Amygdala (tissue), 56 donors: ENCODE measurements at regions not wholly inside any gene's neighbourhood (a gene's known extent, or its start where the extent isn't known, plus 50 kb on each side); places are given as distances from the start of the nearest gene placed in this dataset.
"Not testable (repeated sequence)": the region's sequence is repeated elsewhere in the genome, so short reads cannot be mapped to it uniquely, and the experiment has no call there.

Source experiments
- DNase-seq, 56 donors: peaks; one replicate each; lab custom pipeline; 2025; lab: John Stamatoyannopoulos, UW

DNA sequence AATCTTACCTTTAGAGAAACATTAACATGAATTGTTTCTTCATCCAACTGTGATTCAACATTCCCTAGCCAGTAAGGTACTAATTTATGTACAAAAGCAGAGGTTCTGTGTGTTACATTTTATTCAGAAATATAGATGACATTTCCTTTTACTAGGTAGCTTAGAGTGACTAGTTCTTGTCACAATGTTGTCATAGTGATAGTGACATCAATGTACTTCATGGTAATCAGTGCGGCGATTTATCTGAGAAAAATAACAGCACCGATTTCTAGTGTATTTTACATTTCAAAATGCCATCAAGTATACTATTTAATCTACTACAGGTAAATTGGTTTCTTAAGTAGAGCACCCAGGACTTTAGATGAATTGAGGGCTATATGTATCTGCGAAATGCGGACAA, 72.1 kb upstream of the DGKB start:
- no peak for DNase-seq

DNA sequence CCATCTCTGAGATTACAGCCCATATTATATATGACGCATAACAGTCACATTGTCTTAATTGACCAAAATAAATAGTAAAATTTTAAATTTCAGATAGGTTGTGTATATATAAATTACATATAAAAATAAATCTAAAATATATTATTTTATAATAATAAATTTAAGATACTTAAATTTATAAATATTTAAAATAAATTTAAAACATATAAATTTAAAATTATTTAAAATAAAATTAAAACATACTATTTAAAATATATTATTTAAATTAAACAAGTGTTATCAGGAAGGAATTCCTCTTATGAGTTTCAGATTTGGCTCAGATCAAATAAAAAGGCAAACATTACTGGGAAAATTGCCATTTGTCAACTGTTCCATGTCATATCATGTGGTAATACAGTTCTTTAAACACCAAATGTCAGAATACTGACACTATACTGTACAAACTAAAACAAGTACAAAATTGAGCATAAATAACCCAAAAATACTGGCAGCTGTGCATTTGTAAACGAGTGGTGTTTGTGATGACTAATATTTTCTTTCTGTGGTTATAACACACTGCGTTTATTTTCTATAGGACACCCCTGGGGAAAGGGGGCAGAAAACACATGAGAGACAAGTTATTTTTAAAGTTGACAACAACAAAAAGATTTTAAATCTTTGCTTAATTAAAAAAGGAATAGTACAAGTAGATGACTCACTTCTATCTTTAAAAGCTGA, 71.3 kb upstream of the DGKB start:
- DNase-seq, result no peak

DNA sequence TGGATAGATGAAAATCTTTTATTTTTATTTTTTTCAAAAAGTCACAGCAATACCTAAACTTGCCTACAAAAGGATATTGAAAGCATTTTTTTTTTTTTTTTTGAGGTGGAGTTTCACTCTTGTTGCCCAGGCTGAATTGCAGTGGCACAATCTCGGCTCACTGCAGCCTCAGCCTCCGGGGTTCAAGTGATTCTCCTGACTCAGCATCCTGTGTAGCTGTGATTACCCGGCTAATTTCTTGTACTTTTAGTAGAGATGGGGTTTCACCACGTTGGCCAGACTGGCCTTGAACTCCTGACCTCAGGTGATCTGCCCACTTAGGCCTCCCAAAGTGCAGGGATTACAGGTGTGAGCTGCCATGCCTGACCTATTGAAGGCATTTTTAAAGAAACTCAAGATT, 69.1 kb upstream of the DGKB start:
- not testable (repeated sequence) for DNase-seq

DNA sequence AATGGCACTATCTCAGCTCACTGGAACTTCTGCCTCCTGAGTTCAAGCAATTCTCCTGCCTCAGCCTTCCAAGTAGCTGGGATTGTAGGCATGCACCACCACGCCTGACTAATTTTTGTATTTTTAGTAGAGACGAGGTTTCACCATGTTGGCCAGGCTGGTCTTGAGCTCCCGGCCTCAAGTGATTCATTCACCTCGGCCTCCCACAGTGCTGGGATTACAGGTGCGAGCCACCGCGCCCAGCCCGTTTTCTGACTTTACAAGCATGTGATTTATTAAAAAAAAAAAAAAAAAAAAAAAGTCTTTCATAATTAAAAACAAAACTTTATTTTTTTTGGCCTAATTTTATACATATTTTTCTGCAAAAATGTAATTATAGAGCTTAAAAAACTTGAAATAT, 64.8 kb upstream of the DGKB start:
- DNase-seq, result not testable (repeated sequence)

DNA sequence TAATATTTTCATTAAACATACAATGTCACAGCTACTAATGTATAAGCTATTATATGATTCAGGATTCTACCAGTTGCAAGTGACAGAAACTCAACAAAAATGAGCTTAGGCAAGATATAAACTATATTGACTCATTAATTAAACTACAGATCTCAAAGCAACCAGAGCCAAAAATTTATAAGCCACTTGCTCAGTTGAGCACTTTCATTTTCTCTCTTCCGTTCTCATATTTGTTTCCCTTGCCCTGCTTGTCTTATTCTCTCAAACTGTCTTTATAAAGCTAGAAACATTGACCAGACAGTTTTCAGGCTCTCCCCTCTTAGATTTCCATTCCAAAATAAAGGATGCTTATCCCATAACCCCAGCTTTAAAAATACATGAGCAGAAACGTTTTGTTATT, 60.2 kb upstream of the DGKB start:
- DNase-seq, result no peak

DNA sequence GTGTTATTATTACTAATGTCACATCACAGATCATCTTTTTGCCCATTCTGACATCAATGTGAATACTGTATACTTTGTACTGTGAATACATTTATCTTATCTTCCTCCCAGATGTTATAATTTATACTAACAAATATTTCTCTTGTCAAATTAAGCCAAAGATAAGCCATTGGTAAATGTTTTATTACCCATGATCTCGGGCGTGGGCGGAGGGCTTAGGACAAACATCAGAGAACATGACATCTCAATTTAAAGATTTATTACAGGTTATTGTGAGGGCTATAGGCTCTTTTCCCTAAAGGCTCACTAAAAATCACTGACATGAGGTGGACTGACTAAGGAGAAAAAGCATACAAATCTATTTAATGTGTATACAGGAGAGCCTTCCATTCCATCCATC, 58.2 kb upstream of the DGKB start:
- DNase-seq, result no peak

DNA sequence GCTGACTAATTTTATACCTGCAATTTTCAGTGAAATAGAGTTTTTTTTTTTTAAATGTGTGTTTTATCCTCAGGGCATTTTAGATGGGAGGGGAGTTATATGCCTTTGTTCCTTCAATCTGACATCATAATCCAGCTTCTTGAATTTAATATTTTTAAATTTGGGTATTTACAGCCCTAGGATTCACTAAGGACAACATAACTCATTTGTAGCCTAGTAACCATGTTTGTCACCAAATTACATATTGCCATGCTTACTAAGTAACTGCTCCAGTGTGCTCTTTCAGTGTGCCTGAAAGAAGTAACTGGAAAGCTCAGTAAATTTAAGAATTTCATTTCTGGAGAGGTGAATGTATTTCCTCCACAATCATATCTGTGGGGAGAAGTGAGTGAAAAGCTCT, 56.8 kb upstream of the DGKB start:
- no peak for DNase-seq

DNA sequence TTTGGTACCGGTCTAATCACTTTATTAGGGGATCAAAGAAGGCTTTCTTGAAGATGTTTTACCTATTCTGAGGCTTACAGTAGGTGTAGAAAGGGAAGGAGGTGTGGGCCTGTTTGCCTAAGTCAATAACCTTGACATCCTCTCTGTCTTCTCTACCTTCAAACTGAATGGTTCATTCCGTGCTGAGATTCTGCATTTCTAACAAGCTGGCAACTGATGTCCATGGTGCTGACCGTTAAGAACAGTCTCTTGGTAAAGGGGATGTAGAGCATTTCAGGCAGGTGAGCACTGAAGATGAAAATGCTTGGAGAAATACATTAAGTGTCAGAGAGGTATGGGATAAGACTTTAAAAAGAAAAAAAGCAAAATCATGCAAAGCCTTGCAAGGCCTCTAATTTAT, 51.5 kb upstream of the DGKB start:
- DNase-seq, result no peak
